Tibial nerve (tissue), 3 donors: ENCODE measurements at regions not wholly inside any gene's neighbourhood (a gene's known extent, or its start where the extent isn't known, plus 50 kb on each side); places are given as distances from the start of the nearest gene placed in this dataset.

Source experiments
- CTCF ChIP-seq, 5 experiments: fragments of 200-600 bp in 3 of 5; fragments of 450-650 bp in 2 of 5; sonication (generic) in 3 of 5; IDR thresholded peaks; one replicate each; pipeline ENCODE4 v1.5.1; 2016 to 2019; ENCODE audit warnings: antibody characterized with exemption in 5 of 5, mild to moderate bottlenecking in 3 of 5, moderate library complexity in 2 of 5
- POLR2A ChIP-seq, 2 donors: fragments of 450-650 bp; IDR thresholded peaks; one replicate each; pipeline ENCODE4 v1.6.1; 2017; ENCODE audit warnings: antibody characterized with exemption in 2 of 2, mild to moderate bottlenecking in 2 of 2, moderate library complexity in 2 of 2

- TF ChIP-seq CTCF (IDR thresholded peaks at IDR 0.05) (no peak), POLR2A (IDR thresholded peaks at IDR 0.05) (no peak)
Measured at GRCh38 chr1:82260666-82261065, 459.9 kb downstream of the ADGRL2 start.
